H9 (cell line): ENCODE measurements at regions not wholly inside any gene's neighbourhood (a gene's known extent, or its start where the extent isn't known, plus 50 kb on each side); places are given as distances from the start of the nearest gene placed in this dataset.

Experiments
- DNase-seq: peaks from one replicate; pipeline ENCODE4 v3.0.0-alpha.2; 2017
- H2AFZ ChIP-seq: one replicate; pipeline ENCODE4 v1.6.1; 2013; ENCODE audit warnings: mild to moderate bottlenecking, low read length, control low read depth, moderate library complexity
- H2AK5ac ChIP-seq: 2 replicates; pipeline ENCODE4 v1.6.1; 2013; ENCODE audit warnings: low read length, control low read depth, mixed read lengths; ENCODE audit not compliant: insufficient read length
- H2BK120ac ChIP-seq: one replicate; pipeline ENCODE4 v1.6.1; 2013; ENCODE audit warnings: low read depth, mild to moderate bottlenecking, low read length, control low read depth, inconsistent platforms; ENCODE audit not compliant: poor library complexity, severe bottlenecking
- H2BK12ac ChIP-seq: 2 replicates; pipeline ENCODE4 v1.6.1; 2013; ENCODE audit warnings: low read length, control low read depth, mixed read lengths, low read depth; ENCODE audit not compliant: insufficient read length
- H2BK15ac ChIP-seq: 2 replicates; pipeline ENCODE4 v1.6.1; 2013; ENCODE audit warnings: low read depth, low read length, control low read depth
- H2BK20ac ChIP-seq: one replicate; pipeline ENCODE4 v1.6.1; 2013; ENCODE audit warnings: low read depth, mild to moderate bottlenecking, low read length, control low read depth, inconsistent platforms; ENCODE audit not compliant: poor library complexity, severe bottlenecking
- H2BK5ac ChIP-seq: 2 replicates; pipeline ENCODE4 v1.6.1; 2013; ENCODE audit warnings: low read length, control low read depth, mixed read lengths; ENCODE audit not compliant: insufficient read length
- H3K14ac ChIP-seq: 2 replicates; pipeline ENCODE4 v1.6.1; 2013; ENCODE audit warnings: low read length, control low read depth; ENCODE audit not compliant: insufficient read depth
- H3K18ac ChIP-seq: 2 replicates; pipeline ENCODE4 v1.6.1; 2013; ENCODE audit warnings: low read depth, mild to moderate bottlenecking, mixed read lengths, low read length, control low read depth; ENCODE audit not compliant: insufficient read length
- H3K23ac ChIP-seq: 2 replicates; pipeline ENCODE4 v1.6.1; 2013; ENCODE audit warnings: low read length, control low read depth, mixed read lengths, low read depth; ENCODE audit not compliant: insufficient read length
- H3K23me2 ChIP-seq: 2 replicates; pipeline ENCODE4 v1.6.1; 2013; ENCODE audit warnings: low read depth, mild to moderate bottlenecking, mixed read lengths, low read length, control low read depth; ENCODE audit not compliant: insufficient read length, poor library complexity, severe bottlenecking
- H3K27ac ChIP-seq: 2 replicates; pipeline ENCODE4 v1.5.1; 2013; ENCODE audit warnings: low read length, control low read depth, mixed read lengths, low read depth; ENCODE audit not compliant: insufficient read length
- H3K27me3 ChIP-seq: 2 replicates; pipeline ENCODE4 v1.6.1; 2013; ENCODE audit warnings: low read length, control low read depth, inconsistent platforms; ENCODE audit not compliant: insufficient read depth
- H3K4ac ChIP-seq: 2 replicates; pipeline ENCODE4 v1.6.1; 2013; ENCODE audit warnings: low read depth, mild to moderate bottlenecking, control low read depth, inconsistent platforms, low read length, moderate library complexity
- H3K4me1 ChIP-seq: 2 replicates; pipeline ENCODE4 v1.6.1; 2013; ENCODE audit warnings: low read length, control low read depth, inconsistent platforms; ENCODE audit not compliant: insufficient read depth
- H3K4me2 ChIP-seq: 2 replicates; pipeline ENCODE4 v1.6.1; 2013; ENCODE audit warnings: low read length, control low read depth, mixed read lengths; ENCODE audit not compliant: insufficient read length, insufficient read depth
- H3K56ac ChIP-seq: 2 replicates; pipeline ENCODE4 v1.6.1; 2013; ENCODE audit warnings: low read depth, mild to moderate bottlenecking, mixed read lengths, low read length, control low read depth; ENCODE audit not compliant: insufficient read length
- H3K79me1 ChIP-seq: 2 replicates; pipeline ENCODE4 v1.6.1; 2013; ENCODE audit warnings: low read depth, mild to moderate bottlenecking, moderate library complexity, low read length, control low read depth, inconsistent platforms; ENCODE audit not compliant: insufficient read depth, poor library complexity, severe bottlenecking
- H3K79me2 ChIP-seq: 2 replicates; pipeline ENCODE4 v1.6.1; 2013; ENCODE audit warnings: low read length, control low read depth, inconsistent platforms; ENCODE audit not compliant: insufficient read depth
- H3K9ac ChIP-seq: 2 replicates; pipeline ENCODE4 v1.6.1; 2013; ENCODE audit warnings: low read length, control low read depth, mixed read lengths; ENCODE audit not compliant: insufficient read length; ENCODE audit errors: extremely low read depth
- H3K9me3 ChIP-seq: one replicate; pipeline ENCODE4 v1.6.1; 2013; ENCODE audit warnings: low read depth, low read length, inconsistent platforms; ENCODE audit not compliant: control insufficient read depth
- H3T11ph ChIP-seq: one replicate; pipeline ENCODE4 v1.6.1; 2013; ENCODE audit warnings: mild to moderate bottlenecking, low read length, control low read depth, inconsistent platforms
- H4K20me1 ChIP-seq: one replicate; pipeline ENCODE4 v1.6.1; 2013; ENCODE audit not compliant: control insufficient read depth, insufficient read length, insufficient read depth
- H4K5ac ChIP-seq: 2 replicates; pipeline ENCODE4 v1.6.1; 2013; ENCODE audit warnings: low read depth, mild to moderate bottlenecking, mixed read lengths, low read length, control low read depth; ENCODE audit not compliant: insufficient read length
- H4K8ac ChIP-seq: replicated peaks from 2 replicates; pipeline ENCODE4 v1.6.1; 2013; ENCODE audit warnings: low read length, control low read depth, mixed read lengths, low read depth; ENCODE audit not compliant: insufficient read length
- H4K91ac ChIP-seq: 2 replicates; pipeline ENCODE4 v1.6.1; 2013; ENCODE audit warnings: low read depth, mild to moderate bottlenecking, moderate library complexity, mixed read lengths, low read length, control low read depth; ENCODE audit not compliant: insufficient read length
- H3K27ac Mint-ChIP-seq, 3 experiments: 2 replicates in 2 of 3; 3 replicates in 1 of 3; pipeline ENCODE4 v1.8.0; 2020 to 2021; ENCODE audit warnings: mixed read lengths in 3 of 3, mild to moderate bottlenecking in 1 of 3, moderate library complexity in 1 of 3
- H3K27me3 Mint-ChIP-seq: 2 replicates; pipeline ENCODE4 v1.8.0; 2021; ENCODE audit warnings: low read depth, mild to moderate bottlenecking, moderate library complexity, mixed read lengths
- H3K36me3 Mint-ChIP-seq, 3 experiments: 2 replicates in 2 of 3; 3 replicates in 1 of 3; pipeline ENCODE4 v1.8.0; 2020 to 2021; ENCODE audit warnings: low read depth in 3 of 3, mixed read lengths in 3 of 3; ENCODE audit not compliant: insufficient read depth in 1 of 3
- H3K4me1 Mint-ChIP-seq, 2 experiments: 2 replicates each; pipeline ENCODE4 v1.8.0; 2020; ENCODE audit warnings: mixed read lengths in 2 of 2
- H3K4me3 Mint-ChIP-seq, 2 experiments: 2 replicates in 1 of 2; 3 replicates in 1 of 2; pipeline ENCODE4 v1.8.0; 2020 to 2021; ENCODE audit warnings: mild to moderate bottlenecking in 2 of 2, mixed read lengths in 2 of 2, moderate library complexity in 1 of 2
- H3K9me3 Mint-ChIP-seq, 2 experiments: 2 replicates in 1 of 2; 3 replicates in 1 of 2; pipeline ENCODE4 v1.8.0; 2020; ENCODE audit warnings: mild to moderate bottlenecking in 2 of 2, mixed read lengths in 2 of 2, moderate library complexity in 1 of 2
- WGBS: extraction: QIAGEN DNeasy Blood & Tissue Kit; methylation state at CpG from one replicate; pipeline ENCODE4 v1.1.7; 2013; ENCODE audit warnings: missing lambda C conversion rate, low lambda C conversion rate, mixed read lengths; ENCODE audit not compliant: insufficient read length; ENCODE audit errors: extremely low coverage; 5-methylcytosine and 5-hydroxymethylcytosine counted together
- TF ChIP-seq, protein P1 (sequence below): fragments of 200-600 bp; sonication (generic); conservative IDR thresholded peaks from 3 replicates; pipeline ENCODE4 v1.8.0; 2021; ENCODE audit warnings: antibody characterized with exemption, mild to moderate bottlenecking

DNA sequence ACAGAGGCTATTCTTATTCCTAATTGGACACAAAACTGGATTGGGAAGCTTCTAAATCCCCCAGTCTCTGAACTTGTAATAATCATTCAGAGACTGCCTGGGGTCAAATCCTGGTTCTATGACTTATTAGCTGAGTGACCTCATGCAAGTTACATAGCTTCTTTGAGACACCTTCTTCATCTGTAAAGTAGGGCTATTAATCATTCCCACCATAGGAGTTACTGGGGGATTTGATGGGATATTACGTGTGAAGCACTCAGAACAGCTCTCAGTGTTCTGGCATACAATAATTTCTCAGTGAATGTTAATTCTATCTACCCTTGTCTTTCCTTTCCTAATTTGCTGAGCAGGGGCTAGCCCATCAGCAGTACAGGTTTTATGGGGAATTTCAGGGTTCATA, 256.7 kb upstream of the TNP1 start:
- Histone ChIP-seq H3K14ac (no peak overlapping the region), H3K23ac (no peak overlapping the region), H2BK15ac (no peak overlapping the region), H2BK5ac (no peak overlapping the region), H4K5ac (no peak overlapping the region), H2BK20ac (no peak overlapping the region), H2AFZ (no peak overlapping the region), H3K18ac (no peak overlapping the region), H3K9me3 (no peaks in the 10 kb centered on the region), H3K56ac (no peak overlapping the region), H2BK120ac (no peak overlapping the region), H3K4me1 (no peaks in the 10 kb centered on the region), H3K79me1 (no peaks in the 10 kb centered on the region), H3K27ac (no peak overlapping the region), H2AK5ac (no peak overlapping the region), H3K23me2 (no peaks in the 10 kb centered on the region), H4K20me1 (no peaks in the 10 kb centered on the region), H3K27me3 (no peaks in the 10 kb centered on the region), H3T11ph (no peak overlapping the region), H3K4me2 (no peak overlapping the region), H4K91ac (no peak overlapping the region), H3K4ac (no peak overlapping the region), H3K79me2 (no peaks in the 10 kb centered on the region), H2BK12ac (no peak overlapping the region), H3K9ac (no peak overlapping the region), H4K8ac (no peak overlapping the region)
- Mint-ChIP-seq H3K27ac (no peak overlapping the region), H3K36me3 (no peaks in the 10 kb centered on the region), H3K27me3 (peaks cover 3% of the 10 kb centered on the region), H3K4me3 (no peak overlapping the region), H3K9me3 (no peaks in the 10 kb centered on the region), H3K4me1 (peaks cover 4 to 5% of the 10 kb centered on the region in 2 experiments)
- WGBS = no CpG with 5 or more reads among the region's 1 CpG
- TF ChIP-seq, protein P1, sequence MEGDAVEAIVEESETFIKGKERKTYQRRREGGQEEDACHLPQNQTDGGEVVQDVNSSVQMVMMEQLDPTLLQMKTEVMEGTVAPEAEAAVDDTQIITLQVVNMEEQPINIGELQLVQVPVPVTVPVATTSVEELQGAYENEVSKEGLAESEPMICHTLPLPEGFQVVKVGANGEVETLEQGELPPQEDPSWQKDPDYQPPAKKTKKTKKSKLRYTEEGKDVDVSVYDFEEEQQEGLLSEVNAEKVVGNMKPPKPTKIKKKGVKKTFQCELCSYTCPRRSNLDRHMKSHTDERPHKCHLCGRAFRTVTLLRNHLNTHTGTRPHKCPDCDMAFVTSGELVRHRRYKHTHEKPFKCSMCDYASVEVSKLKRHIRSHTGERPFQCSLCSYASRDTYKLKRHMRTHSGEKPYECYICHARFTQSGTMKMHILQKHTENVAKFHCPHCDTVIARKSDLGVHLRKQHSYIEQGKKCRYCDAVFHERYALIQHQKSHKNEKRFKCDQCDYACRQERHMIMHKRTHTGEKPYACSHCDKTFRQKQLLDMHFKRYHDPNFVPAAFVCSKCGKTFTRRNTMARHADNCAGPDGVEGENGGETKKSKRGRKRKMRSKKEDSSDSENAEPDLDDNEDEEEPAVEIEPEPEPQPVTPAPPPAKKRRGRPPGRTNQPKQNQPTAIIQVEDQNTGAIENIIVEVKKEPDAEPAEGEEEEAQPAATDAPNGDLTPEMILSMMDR = no peak
- DNase-seq = no peak
